ENCODE measurements at regions not wholly inside any gene's neighbourhood (a gene's known extent, or its start where the extent isn't known, plus 50 kb on each side); places are given as distances from the start of the nearest gene placed in this dataset.

GRCh38 chr3:16740515-16740914 lies 135.3 kb upstream of the DAZL start:
- Histone ChIP-seq H3K36me3 (ENCODE audit: control insufficient read depth, insufficient read depth, low read length, severe bottlenecking) (no peaks in the 10 kb centered on the region), H3K9me3 (ENCODE audit: control insufficient read depth, low read length) (peaks cover 25% of the 10 kb centered on the region), H3K9ac (ENCODE audit: low read length) (no peak overlapping the region), H3K4me3 (ENCODE audit: low read length) (peak overlapping the region; percentile 57), H3K4me1 (ENCODE audit: control insufficient read depth, insufficient read depth, low read length) (peaks cover 22% of the 10 kb centered on the region), H3K27me3 (replicated peaks; ENCODE audit: control insufficient read depth, insufficient read depth, low read length) (no peaks in the 10 kb centered on the region)
- DNase-seq (ENCODE audit: low read depth) = peak; percentile 64

- Histone ChIP-seq H3K9me3 (ENCODE audit: control insufficient read depth, low read length) (peaks cover 25% of the 10 kb centered on the region), H3K27me3 (replicated peaks; ENCODE audit: control insufficient read depth, insufficient read depth, low read length) (no peaks in the 10 kb centered on the region), H3K9ac (ENCODE audit: low read length) (peak overlapping the region; percentile 27), H3K4me1 (ENCODE audit: control insufficient read depth, insufficient read depth, low read length) (peaks cover 22% of the 10 kb centered on the region), H3K4me3 (ENCODE audit: low read length) (peak overlapping the region; percentile 57), H3K36me3 (ENCODE audit: control insufficient read depth, insufficient read depth, low read length, severe bottlenecking) (no peaks in the 10 kb centered on the region)
- DNase-seq (ENCODE audit: low read depth) = peak; percentile 63
These were observed 136.0 kb upstream of the DAZL start for GRCh38 chr3:16741103-16741758.

GRCh38 chr3:16741890-16742289 lies 136.7 kb upstream of the DAZL start:
- Histone ChIP-seq H3K36me3 (ENCODE audit: control insufficient read depth, insufficient read depth, low read length, severe bottlenecking) (no peaks in the 10 kb centered on the region), H3K4me1 (ENCODE audit: control insufficient read depth, insufficient read depth, low read length) (peaks cover 22% of the 10 kb centered on the region), H3K4me3 (ENCODE audit: low read length) (peak overlapping the region; percentile 31), H3K27me3 (replicated peaks; ENCODE audit: control insufficient read depth, insufficient read depth, low read length) (no peaks in the 10 kb centered on the region), H3K9me3 (ENCODE audit: control insufficient read depth, low read length) (peaks cover 25% of the 10 kb centered on the region), H3K9ac (ENCODE audit: low read length) (peak overlapping the region; percentile 27)
- DNase-seq (ENCODE audit: low read depth) = no peak

- Histone ChIP-seq H3K36me3 (ENCODE audit: control insufficient read depth, insufficient read depth, low read length, severe bottlenecking) (no peaks in the 10 kb centered on the region), H3K9ac (ENCODE audit: low read length) (no peak overlapping the region), H3K27me3 (replicated peaks; ENCODE audit: control insufficient read depth, insufficient read depth, low read length) (no peaks in the 10 kb centered on the region), H3K4me1 (ENCODE audit: control insufficient read depth, insufficient read depth, low read length) (peaks cover 19% of the 10 kb centered on the region), H3K4me3 (ENCODE audit: low read length) (no peak overlapping the region), H3K9me3 (ENCODE audit: control insufficient read depth, low read length) (peaks cover 25% of the 10 kb centered on the region)
- no peak for DNase-seq (ENCODE audit: low read depth)
These were observed 138.1 kb upstream of the DAZL start for GRCh38 chr3:16743276-16743675.

- no peak overlapping the region for H3K4me3 ChIP-seq (ENCODE audit: low read length)
- peaks cover 7% of the 10 kb centered on the region for H3K9me3 ChIP-seq (ENCODE audit: control insufficient read depth, low read length)
- no peaks in the 10 kb centered on the region for H3K36me3 ChIP-seq (ENCODE audit: control insufficient read depth, insufficient read depth, low read length, severe bottlenecking)
- H3K4me1 ChIP-seq (ENCODE audit: control insufficient read depth, insufficient read depth, low read length) = peaks cover 2% of the 10 kb centered on the region
- H3K9ac ChIP-seq (ENCODE audit: low read length) = no peak overlapping the region
- peak; percentile 12 for DNase-seq (ENCODE audit: low read depth)
- no peaks in the 10 kb centered on the region for H3K27me3 ChIP-seq (replicated peaks; ENCODE audit: control insufficient read depth, insufficient read depth, low read length)
These were observed 125.4 kb upstream of the PLCL2 start for GRCh38 chr3:16759227-16759903.

GRCh38 chr3:16761571-16761970 lies 123.2 kb upstream of the PLCL2 start:
- H3K9ac ChIP-seq (ENCODE audit: low read length) = no peak overlapping the region

GRCh38 chr3:16765661-16766060 lies 119.1 kb upstream of the PLCL2 start:
- Histone ChIP-seq H3K9me3 (ENCODE audit: control insufficient read depth, low read length) (peaks cover 7% of the 10 kb centered on the region), H3K4me1 (ENCODE audit: control insufficient read depth, insufficient read depth, low read length) (peaks cover 38% of the 10 kb centered on the region), H3K27me3 (replicated peaks; ENCODE audit: control insufficient read depth, insufficient read depth, low read length) (no peaks in the 10 kb centered on the region), H3K4me3 (ENCODE audit: low read length) (no peak overlapping the region), H3K36me3 (ENCODE audit: control insufficient read depth, insufficient read depth, low read length, severe bottlenecking) (no peaks in the 10 kb centered on the region), H3K9ac (ENCODE audit: low read length) (no peak overlapping the region)
- no peak for DNase-seq (ENCODE audit: low read depth)

More at GRCh38 chr3:16761571-16761970, 123.2 kb upstream of the PLCL2 start:
- no peaks in the 10 kb centered on the region for H3K27me3 ChIP-seq (replicated peaks; ENCODE audit: control insufficient read depth, insufficient read depth, low read length)
- H3K9me3 ChIP-seq (ENCODE audit: control insufficient read depth, low read length) = peaks cover 7% of the 10 kb centered on the region
- no peaks in the 10 kb centered on the region for H3K36me3 ChIP-seq (ENCODE audit: control insufficient read depth, insufficient read depth, low read length, severe bottlenecking)
- peak; percentile 20 for DNase-seq (ENCODE audit: low read depth)
- H3K4me3 ChIP-seq (ENCODE audit: low read length) = no peak overlapping the region
- H3K4me1 ChIP-seq (ENCODE audit: control insufficient read depth, insufficient read depth, low read length) = peaks cover 13% of the 10 kb centered on the region

- no peak for DNase-seq (ENCODE audit: low read depth)
- no peaks in the 10 kb centered on the region for H3K36me3 ChIP-seq (ENCODE audit: control insufficient read depth, insufficient read depth, low read length, severe bottlenecking)
These were observed 117.7 kb upstream of the PLCL2 start for GRCh38 chr3:16767006-16767405.

GRCh38 chr3:16768014-16768413 lies 116.7 kb upstream of the PLCL2 start:
- H3K9me3 ChIP-seq (ENCODE audit: control insufficient read depth, low read length) = peaks cover under 1% of the 10 kb centered on the region
- no peaks in the 10 kb centered on the region for H3K27me3 ChIP-seq (replicated peaks; ENCODE audit: control insufficient read depth, insufficient read depth, low read length)
- peaks cover 43% of the 10 kb centered on the region for H3K4me1 ChIP-seq (ENCODE audit: control insufficient read depth, insufficient read depth, low read length)
- no peaks in the 10 kb centered on the region for H3K36me3 ChIP-seq (ENCODE audit: control insufficient read depth, insufficient read depth, low read length, severe bottlenecking)
- H3K9ac ChIP-seq (ENCODE audit: low read length) = no peak overlapping the region
- DNase-seq (ENCODE audit: low read depth) = no peak
- no peak overlapping the region for H3K4me3 ChIP-seq (ENCODE audit: low read length)

More at GRCh38 chr3:16767006-16767405, 117.7 kb upstream of the PLCL2 start:
- Histone ChIP-seq H3K27me3 (replicated peaks; ENCODE audit: control insufficient read depth, insufficient read depth, low read length) (no peaks in the 10 kb centered on the region), H3K9me3 (ENCODE audit: control insufficient read depth, low read length) (peaks cover 7% of the 10 kb centered on the region), H3K4me1 (ENCODE audit: control insufficient read depth, insufficient read depth, low read length) (peaks cover 43% of the 10 kb centered on the region), H3K9ac (ENCODE audit: low read length) (no peak overlapping the region), H3K4me3 (ENCODE audit: low read length) (no peak overlapping the region)

GRCh38 chr3:16768956-16769355 lies 115.8 kb upstream of the PLCL2 start:
- Histone ChIP-seq H3K36me3 (ENCODE audit: control insufficient read depth, insufficient read depth, low read length, severe bottlenecking) (no peaks in the 10 kb centered on the region), H3K9ac (ENCODE audit: low read length) (no peak overlapping the region), H3K27me3 (replicated peaks; ENCODE audit: control insufficient read depth, insufficient read depth, low read length) (no peaks in the 10 kb centered on the region), H3K4me3 (ENCODE audit: low read length) (no peak overlapping the region), H3K9me3 (ENCODE audit: control insufficient read depth, low read length) (no peaks in the 10 kb centered on the region), H3K4me1 (ENCODE audit: control insufficient read depth, insufficient read depth, low read length) (peaks cover 43% of the 10 kb centered on the region)
- DNase-seq (ENCODE audit: low read depth) = no peak

GRCh38 chr3:16769525-16769924 lies 115.2 kb upstream of the PLCL2 start:
- Histone ChIP-seq H3K9ac (ENCODE audit: low read length) (no peak overlapping the region), H3K4me3 (ENCODE audit: low read length) (no peak overlapping the region), H3K27me3 (replicated peaks; ENCODE audit: control insufficient read depth, insufficient read depth, low read length) (no peaks in the 10 kb centered on the region), H3K36me3 (ENCODE audit: control insufficient read depth, insufficient read depth, low read length, severe bottlenecking) (no peaks in the 10 kb centered on the region), H3K9me3 (ENCODE audit: control insufficient read depth, low read length) (no peaks in the 10 kb centered on the region), H3K4me1 (ENCODE audit: control insufficient read depth, insufficient read depth, low read length) (peaks cover 39% of the 10 kb centered on the region)
- no peak for DNase-seq (ENCODE audit: low read depth)
